ENCODE measurements at regions not wholly inside any gene's neighbourhood (a gene's known extent, or its start where the extent isn't known, plus 50 kb on each side); places are given as distances from the start of the nearest gene placed in this dataset.

DNA sequence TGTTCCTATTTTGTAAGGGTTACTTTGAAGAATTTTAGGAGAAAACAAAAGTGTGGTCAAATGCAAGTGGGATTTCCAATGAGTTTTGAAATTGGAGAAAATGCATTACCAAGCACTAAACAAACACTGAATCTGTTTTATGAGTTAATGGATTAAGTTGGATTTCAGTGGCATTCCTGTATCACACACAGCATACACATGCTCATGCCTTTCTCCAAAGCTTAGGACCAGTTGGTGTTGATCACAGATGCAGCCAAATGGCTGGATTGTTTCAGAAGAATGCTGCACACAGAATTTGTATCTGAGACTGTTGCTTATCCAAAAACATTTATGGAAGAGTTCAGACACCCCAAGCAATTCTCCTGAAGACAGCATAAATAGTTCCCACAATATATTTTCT lies 611.1 kb downstream of the ACTL7B start:
- Histone ChIP-seq H3K27me3 (ENCODE audit: low read depth, low read length) (no peaks in the 10 kb centered on the region), H3K9me3 (ENCODE audit: control insufficient read depth in 1 of 2, low read length in 2 of 2) (no peaks in the 10 kb centered on the region), H3K27ac (ENCODE audit: low read length) (no peak overlapping the region), H3K36me3 (ENCODE audit: control insufficient read depth in 1 of 2, insufficient read depth in 2 of 2, low read length in 2 of 2) (no peaks in the 10 kb centered on the region), H3K4me1 (ENCODE audit: control insufficient read depth in 1 of 2, insufficient read depth in 2 of 2, low read length in 2 of 2) (no peaks in the 10 kb centered on the region), H3K4me3 (ENCODE audit: low read depth in 1 of 2, low read length in 2 of 2) (no peak overlapping the region)

DNA sequence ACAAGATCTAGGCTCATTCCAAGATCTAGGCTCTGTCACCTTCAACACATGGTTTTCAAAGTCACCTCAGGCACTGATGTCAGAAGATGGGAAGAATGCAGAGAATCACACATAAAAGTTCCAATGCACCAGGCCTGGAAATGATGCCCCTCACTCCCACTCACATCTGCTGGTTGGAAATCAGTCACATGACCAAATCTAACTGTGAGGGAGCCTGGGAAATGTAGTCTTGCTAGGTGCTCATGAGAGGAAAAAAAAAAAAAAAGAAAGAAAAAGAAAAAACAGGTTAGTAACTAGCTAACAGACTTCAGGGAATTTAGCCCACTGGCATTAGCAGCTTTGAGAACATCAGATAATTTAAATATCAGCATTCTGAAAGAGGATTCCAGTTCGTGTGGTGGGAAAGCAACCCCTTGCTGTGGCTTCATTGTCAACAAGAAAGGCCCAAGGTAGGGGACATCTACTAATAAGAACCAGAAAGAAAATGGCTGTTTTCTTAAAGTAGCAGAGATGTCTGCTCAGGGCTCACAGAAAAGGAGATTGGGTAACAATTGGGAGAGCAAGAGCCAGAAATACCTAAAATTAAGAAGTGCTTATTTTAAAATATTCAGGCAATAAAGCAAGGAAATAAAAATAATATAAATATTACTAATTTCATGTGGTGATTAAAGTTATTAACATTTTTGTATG lies 614.3 kb downstream of the ACTL7B start:
- Histone ChIP-seq H3K9me3 (ENCODE audit: control insufficient read depth in 1 of 2, low read length in 2 of 2) (peaks cover 0 to 3% of the 10 kb centered on the region in 2 donors), H3K27me3 (ENCODE audit: low read depth, low read length) (no peaks in the 10 kb centered on the region), H3K36me3 (ENCODE audit: control insufficient read depth in 1 of 2, insufficient read depth in 2 of 2, low read length in 2 of 2) (no peaks in the 10 kb centered on the region), H3K4me1 (ENCODE audit: control insufficient read depth in 1 of 2, insufficient read depth in 2 of 2, low read length in 2 of 2) (no peaks in the 10 kb centered on the region), H3K27ac (ENCODE audit: low read length) (no peak overlapping the region), H3K4me3 (ENCODE audit: low read depth in 1 of 2, low read length in 2 of 2) (no peak overlapping the region)

DNA sequence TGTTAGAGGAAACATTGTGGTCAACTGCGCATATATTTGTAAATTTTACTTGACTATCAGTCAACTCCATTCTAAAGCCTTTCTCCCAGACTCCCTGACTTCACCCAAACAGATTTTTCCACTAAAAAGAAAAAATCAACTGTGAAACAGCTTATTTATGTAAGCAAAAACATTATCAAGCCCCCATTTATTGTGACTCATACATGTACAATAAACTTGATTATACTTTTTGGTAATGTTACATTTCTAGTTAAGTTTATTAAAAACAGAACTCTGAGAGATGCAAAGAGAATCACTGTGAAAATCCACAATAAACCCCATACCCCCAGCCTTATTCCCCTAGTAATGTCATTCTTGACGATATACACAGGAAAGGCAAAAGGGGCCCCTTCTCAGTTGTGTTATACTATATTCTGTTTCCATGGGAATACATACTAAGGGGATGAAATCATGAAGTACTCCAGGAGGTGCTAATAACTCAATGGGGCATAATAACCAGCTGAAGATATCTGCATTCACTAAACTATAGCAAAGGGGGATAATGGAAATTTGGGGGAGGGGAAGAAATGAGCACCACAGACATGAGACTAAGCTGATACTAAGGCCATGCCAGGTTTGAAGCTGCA lies 616.0 kb downstream of the ACTL7B start:
- H3K4me3 ChIP-seq (ENCODE audit: low read depth in 1 of 2, low read length in 2 of 2), result no peak overlapping the region
- H3K36me3 ChIP-seq (ENCODE audit: control insufficient read depth in 1 of 2, insufficient read depth in 2 of 2, low read length in 2 of 2), result no peaks in the 10 kb centered on the region
- no peaks in the 10 kb centered on the region for H3K27me3 ChIP-seq (ENCODE audit: low read depth, low read length)
- no peaks in the 10 kb centered on the region for H3K4me1 ChIP-seq (ENCODE audit: control insufficient read depth in 1 of 2, insufficient read depth in 2 of 2, low read length in 2 of 2)
- no peak overlapping the region for H3K27ac ChIP-seq (ENCODE audit: low read length)
- peaks cover 0 to 3% of the 10 kb centered on the region in 2 donors for H3K9me3 ChIP-seq (ENCODE audit: control insufficient read depth in 1 of 2, low read length in 2 of 2)

DNA sequence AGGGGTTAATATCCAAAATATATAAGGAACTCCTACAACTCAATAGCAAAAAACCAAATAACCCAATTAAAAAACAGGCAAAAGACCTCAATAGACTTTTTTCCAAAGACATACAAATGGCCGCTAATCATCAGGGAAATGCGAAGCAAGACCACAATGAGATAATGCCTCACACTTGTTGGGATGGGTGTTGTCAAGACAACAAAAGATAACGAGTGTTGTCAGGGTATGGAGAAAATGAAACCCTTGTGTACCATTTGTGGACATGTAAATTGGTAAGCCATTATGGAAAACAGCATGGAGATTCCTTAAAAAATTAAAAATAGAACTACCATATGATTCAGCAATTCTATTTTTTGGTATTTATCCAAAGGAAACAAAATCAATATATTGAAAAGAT lies 620.2 kb downstream of the ACTL7B start:
- H3K4me3 ChIP-seq (ENCODE audit: low read depth in 1 of 2, low read length in 2 of 2), result no peak overlapping the region
- no peaks in the 10 kb centered on the region for H3K36me3 ChIP-seq (ENCODE audit: control insufficient read depth in 1 of 2, insufficient read depth in 2 of 2, low read length in 2 of 2)
- no peak overlapping the region for H3K27ac ChIP-seq (ENCODE audit: low read length)
- H3K9me3 ChIP-seq (ENCODE audit: control insufficient read depth in 1 of 2, low read length in 2 of 2), result peaks cover 0 to 3% of the 10 kb centered on the region in 2 donors
- no peaks in the 10 kb centered on the region for H3K4me1 ChIP-seq (ENCODE audit: control insufficient read depth in 1 of 2, insufficient read depth in 2 of 2, low read length in 2 of 2)
- no peaks in the 10 kb centered on the region for H3K27me3 ChIP-seq (ENCODE audit: low read depth, low read length)

DNA sequence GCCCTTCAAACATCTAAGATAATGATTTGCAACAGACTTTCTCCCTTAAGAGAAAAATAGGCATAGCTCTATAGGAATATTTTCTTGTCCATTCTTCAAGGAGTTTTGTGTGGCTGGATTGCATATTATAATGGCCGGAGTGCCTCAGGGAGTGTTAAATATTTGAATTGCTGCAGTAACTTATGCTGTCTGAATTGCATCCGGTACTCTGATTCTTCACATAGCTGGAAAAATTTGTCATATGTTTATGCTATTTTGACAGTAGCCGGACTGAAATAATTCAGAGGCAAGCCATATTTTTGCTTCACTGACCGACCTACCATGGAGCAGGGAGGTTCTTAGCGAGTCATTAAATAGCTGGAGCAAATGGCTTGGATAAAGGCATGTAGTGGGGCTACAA lies 621.0 kb downstream of the ACTL7B start:
- Histone ChIP-seq H3K36me3 (ENCODE audit: control insufficient read depth in 1 of 2, insufficient read depth in 2 of 2, low read length in 2 of 2) (no peaks in the 10 kb centered on the region), H3K4me3 (ENCODE audit: low read depth in 1 of 2, low read length in 2 of 2) (no peak overlapping the region), H3K27me3 (ENCODE audit: low read depth, low read length) (no peaks in the 10 kb centered on the region), H3K27ac (ENCODE audit: low read length) (no peak overlapping the region), H3K4me1 (ENCODE audit: control insufficient read depth in 1 of 2, insufficient read depth in 2 of 2, low read length in 2 of 2) (no peaks in the 10 kb centered on the region), H3K9me3 (ENCODE audit: control insufficient read depth in 1 of 2, low read length in 2 of 2) (peaks cover 0 to 3% of the 10 kb centered on the region in 2 donors)

DNA sequence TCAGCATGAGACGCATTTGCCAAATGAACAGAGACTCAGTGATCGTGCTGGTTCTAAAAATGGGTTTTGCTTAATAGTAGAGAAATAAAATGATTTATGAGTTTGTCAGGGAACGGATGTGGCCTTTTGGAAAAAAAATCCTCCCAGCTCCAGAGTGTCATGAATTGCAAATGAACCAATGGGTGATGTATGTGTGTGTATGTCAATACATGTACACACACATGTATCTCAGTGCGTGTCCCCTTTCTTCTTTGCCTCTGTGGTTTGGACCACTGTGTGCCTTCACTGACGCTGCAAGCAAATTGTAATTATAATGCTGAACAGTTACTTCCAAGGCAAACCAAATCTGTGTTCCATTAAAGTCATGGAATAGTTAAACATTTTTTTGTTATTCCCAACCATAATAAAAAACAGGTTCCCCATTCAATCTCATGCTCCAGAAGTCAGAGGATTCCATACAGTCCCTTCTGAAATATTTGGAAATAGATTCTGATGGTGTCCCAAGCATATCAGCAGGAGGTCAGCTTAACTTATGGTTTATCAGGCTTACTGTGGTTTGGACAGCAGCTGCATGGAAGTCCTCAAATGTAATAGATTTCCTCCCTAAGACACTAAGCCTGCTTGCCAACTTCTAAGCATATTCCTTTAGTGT lies 630.5 kb downstream of the ACTL7B start:
- Histone ChIP-seq H3K4me1 (ENCODE audit: control insufficient read depth in 1 of 2, insufficient read depth in 2 of 2, low read length in 2 of 2) (no peaks in the 10 kb centered on the region), H3K27me3 (ENCODE audit: low read depth, low read length) (no peaks in the 10 kb centered on the region), H3K36me3 (ENCODE audit: control insufficient read depth in 1 of 2, insufficient read depth in 2 of 2, low read length in 2 of 2) (no peaks in the 10 kb centered on the region), H3K27ac (ENCODE audit: low read length) (no peak overlapping the region), H3K9me3 (ENCODE audit: control insufficient read depth in 1 of 2, low read length in 2 of 2) (peaks cover 0 to 7% of the 10 kb centered on the region in 2 donors), H3K4me3 (ENCODE audit: low read depth in 1 of 2, low read length in 2 of 2) (no peak overlapping the region)

DNA sequence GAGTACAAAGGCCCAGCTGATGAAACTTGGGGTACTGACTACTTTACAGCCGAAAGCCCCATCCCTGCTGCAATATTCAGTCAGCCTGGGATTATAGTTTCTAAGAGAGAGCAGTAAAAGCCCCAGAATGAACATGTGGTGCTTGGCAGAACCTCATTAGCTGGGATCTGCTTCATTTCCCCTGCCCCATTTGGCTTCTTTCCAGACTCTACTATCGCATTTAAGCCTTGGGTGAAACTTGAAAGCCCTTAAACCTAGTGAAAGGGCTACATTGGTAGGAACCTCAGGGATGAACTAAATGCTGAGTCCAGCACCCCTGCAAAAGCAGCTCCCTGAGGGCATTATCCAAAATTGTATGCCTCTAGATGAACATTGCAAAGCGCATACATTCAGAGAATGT lies 631.1 kb downstream of the ACTL7B start:
- Histone ChIP-seq H3K36me3 (ENCODE audit: control insufficient read depth in 1 of 2, insufficient read depth in 2 of 2, low read length in 2 of 2) (no peaks in the 10 kb centered on the region), H3K27me3 (ENCODE audit: low read depth, low read length) (no peaks in the 10 kb centered on the region), H3K4me3 (ENCODE audit: low read depth in 1 of 2, low read length in 2 of 2) (no peak overlapping the region), H3K27ac (ENCODE audit: low read length) (no peak overlapping the region), H3K4me1 (ENCODE audit: control insufficient read depth in 1 of 2, insufficient read depth in 2 of 2, low read length in 2 of 2) (no peaks in the 10 kb centered on the region), H3K9me3 (ENCODE audit: control insufficient read depth in 1 of 2, low read length in 2 of 2) (peaks cover 0 to 7% of the 10 kb centered on the region in 2 donors)

DNA sequence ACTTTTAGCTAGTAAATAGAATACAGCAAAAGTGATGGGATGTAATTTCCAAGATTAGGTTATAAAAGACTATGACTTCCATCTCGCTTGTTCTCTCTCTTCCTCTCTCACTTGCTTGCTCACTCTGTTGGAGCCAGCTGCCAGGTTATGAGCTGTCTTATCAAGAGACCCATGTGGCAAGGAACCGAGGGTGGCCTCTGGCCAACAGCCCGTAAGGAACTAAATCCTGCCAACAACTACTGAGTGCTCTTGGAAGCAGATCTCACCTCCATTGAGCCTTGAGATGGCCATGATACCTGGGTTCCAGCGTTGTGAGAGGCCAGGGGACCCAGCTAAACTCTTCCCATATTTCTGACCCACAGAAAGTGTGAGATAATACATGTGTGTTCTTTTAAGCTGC lies 636.1 kb downstream of the ACTL7B start:
- Histone ChIP-seq H3K36me3 (ENCODE audit: control insufficient read depth in 1 of 2, insufficient read depth in 2 of 2, low read length in 2 of 2) (no peaks in the 10 kb centered on the region), H3K9me3 (ENCODE audit: control insufficient read depth in 1 of 2, low read length in 2 of 2) (no peaks in the 10 kb centered on the region), H3K4me1 (ENCODE audit: control insufficient read depth in 1 of 2, insufficient read depth in 2 of 2, low read length in 2 of 2) (no peaks in the 10 kb centered on the region), H3K4me3 (ENCODE audit: low read depth in 1 of 2, low read length in 2 of 2) (no peak overlapping the region), H3K27me3 (ENCODE audit: low read depth, low read length) (no peaks in the 10 kb centered on the region), H3K27ac (ENCODE audit: low read length) (no peak overlapping the region)

DNA sequence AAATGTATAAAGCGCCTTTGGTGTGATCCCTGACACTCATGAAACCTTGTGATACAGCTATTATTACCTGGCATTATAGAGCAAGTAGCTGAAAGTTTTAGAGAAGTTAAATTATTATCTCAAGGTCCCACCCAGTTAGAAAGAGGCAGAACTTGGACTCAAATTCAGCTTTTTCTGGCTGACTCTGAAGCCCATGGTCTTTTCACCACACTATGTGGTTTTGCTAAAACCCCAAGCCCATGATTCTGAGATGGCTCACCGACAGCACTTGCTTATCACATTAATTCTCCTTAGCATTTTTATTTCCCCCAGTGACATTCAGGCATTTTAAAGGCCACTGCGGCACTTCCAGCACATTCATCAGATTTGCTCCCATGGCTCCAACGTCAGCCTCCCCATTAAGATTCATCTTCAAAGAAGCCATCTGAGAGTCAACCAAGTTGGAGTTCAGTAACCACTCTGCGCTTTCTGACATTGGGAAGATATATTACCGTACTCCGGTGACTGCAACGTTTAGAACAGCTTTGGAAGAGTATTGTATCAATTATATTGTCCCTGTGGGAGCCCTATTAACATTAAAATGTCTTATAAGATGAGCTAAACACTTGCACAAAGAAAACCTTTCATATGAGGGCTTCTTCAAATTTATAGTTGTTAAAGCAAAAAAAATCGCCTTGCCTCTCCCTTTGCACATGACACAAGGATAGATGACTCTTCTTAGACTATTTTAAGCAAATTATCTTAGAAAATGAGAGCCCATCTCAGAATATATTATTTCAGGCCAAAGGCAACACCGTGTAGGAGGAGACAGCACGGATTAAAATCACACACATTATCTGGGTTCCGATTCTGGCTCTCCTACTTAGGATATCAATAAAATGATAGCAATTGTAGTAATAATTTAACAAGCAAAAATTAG lies 638.1 kb downstream of the ACTL7B start:
- H3K4me3 ChIP-seq (ENCODE audit: low read depth in 1 of 2, low read length in 2 of 2), result no peak overlapping the region
- H3K4me1 ChIP-seq (ENCODE audit: control insufficient read depth in 1 of 2, insufficient read depth in 2 of 2, low read length in 2 of 2), result no peaks in the 10 kb centered on the region
- no peak overlapping the region for H3K27ac ChIP-seq (ENCODE audit: low read length)
- no peaks in the 10 kb centered on the region for H3K9me3 ChIP-seq (ENCODE audit: control insufficient read depth in 1 of 2, low read length in 2 of 2)
- no peaks in the 10 kb centered on the region for H3K36me3 ChIP-seq (ENCODE audit: control insufficient read depth in 1 of 2, insufficient read depth in 2 of 2, low read length in 2 of 2)
- H3K27me3 ChIP-seq (ENCODE audit: low read depth, low read length), result no peaks in the 10 kb centered on the region

DNA sequence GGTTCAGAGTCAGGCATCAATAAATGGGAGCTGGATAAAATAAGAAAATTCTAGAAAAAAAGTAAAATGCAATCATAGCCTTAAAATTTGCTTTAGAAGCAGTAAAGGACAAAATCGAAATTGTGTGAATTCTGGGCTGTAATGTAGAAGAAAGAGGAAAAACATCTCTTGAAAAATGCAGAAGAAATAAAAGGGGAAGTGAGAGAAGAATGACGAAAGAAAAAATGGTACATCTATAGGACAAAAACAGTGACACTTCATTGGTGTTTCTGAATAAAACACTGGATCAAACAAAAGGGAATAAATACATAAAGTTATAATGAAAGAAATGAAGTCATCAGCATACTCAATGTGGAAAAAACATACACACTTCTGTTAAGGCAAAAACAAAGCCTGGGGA lies 642.3 kb downstream of the ACTL7B start:
- Histone ChIP-seq H3K36me3 (ENCODE audit: control insufficient read depth in 1 of 2, insufficient read depth in 2 of 2, low read length in 2 of 2) (no peaks in the 10 kb centered on the region), H3K4me3 (ENCODE audit: low read depth in 1 of 2, low read length in 2 of 2) (no peak overlapping the region), H3K27me3 (ENCODE audit: low read depth, low read length) (no peaks in the 10 kb centered on the region), H3K9me3 (ENCODE audit: control insufficient read depth in 1 of 2, low read length in 2 of 2) (no peaks in the 10 kb centered on the region), H3K4me1 (ENCODE audit: control insufficient read depth in 1 of 2, insufficient read depth in 2 of 2, low read length in 2 of 2) (no peaks in the 10 kb centered on the region), H3K27ac (ENCODE audit: low read length) (no peak overlapping the region)

DNA sequence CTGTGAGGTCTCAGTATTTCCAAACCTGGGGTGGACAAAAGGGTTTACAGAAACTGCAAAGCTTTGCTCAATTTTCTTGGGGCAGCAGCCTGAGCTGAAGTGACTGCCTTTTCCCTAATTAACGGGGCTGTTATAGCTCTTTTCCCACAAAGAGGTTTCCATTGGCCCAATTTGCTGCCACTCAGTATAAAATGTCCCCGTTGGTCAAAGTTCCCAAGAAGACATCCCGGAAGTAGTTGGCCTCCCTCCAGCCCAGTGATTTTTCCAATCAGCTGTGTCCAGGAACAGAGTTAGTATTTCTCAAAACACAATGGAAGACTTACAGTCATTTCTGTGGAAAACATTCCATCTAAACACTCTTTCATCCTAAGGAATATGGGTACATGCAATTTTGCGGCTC lies 643.6 kb downstream of the ACTL7B start:
- no peaks in the 10 kb centered on the region for H3K36me3 ChIP-seq (ENCODE audit: control insufficient read depth in 1 of 2, insufficient read depth in 2 of 2, low read length in 2 of 2)
- no peaks in the 10 kb centered on the region for H3K27me3 ChIP-seq (ENCODE audit: low read depth, low read length)
- H3K27ac ChIP-seq (ENCODE audit: low read length), result no peak overlapping the region
- H3K4me3 ChIP-seq (ENCODE audit: low read depth in 1 of 2, low read length in 2 of 2), result no peak overlapping the region
- H3K9me3 ChIP-seq (ENCODE audit: control insufficient read depth in 1 of 2, low read length in 2 of 2), result no peaks in the 10 kb centered on the region
- H3K4me1 ChIP-seq (ENCODE audit: control insufficient read depth in 1 of 2, insufficient read depth in 2 of 2, low read length in 2 of 2), result no peaks in the 10 kb centered on the region
